ENCODE measurements at regions not wholly inside any gene's neighbourhood (a gene's known extent, or its start where the extent isn't known, plus 50 kb on each side); places are given as distances from the start of the nearest gene placed in this dataset.

- peak overlapping the region; percentile 46 for H3K27ac ChIP-seq (ENCODE audit: low read length)
- peak; percentile 89 to 94 for ATAC-seq
These were observed 60.8 kb upstream of the MEOX2 start for GRCh38 chr7:15747301-15747700.

GRCh38 chr7:15743926-15744480, 57.5 kb upstream of the MEOX2 start:
- WGBS, result 53% methylated on average over 3 of the region's 3 CpGs
- Histone ChIP-seq H3K9me3 (ENCODE audit: control insufficient read depth, low read length) (no peaks in the 10 kb centered on the region), H3K27me3 (ENCODE audit: control insufficient read depth, insufficient read depth) (no peaks in the 10 kb centered on the region), H3K4me1 (ENCODE audit: control insufficient read depth, insufficient read depth, low read length) (peaks cover 2% of the 10 kb centered on the region), H3K4me3 (ENCODE audit: low read length) (no peak overlapping the region), H3K27ac (ENCODE audit: low read length) (no peak overlapping the region)
- intact Hi-C loops (cut with DNase I), result no loop called here
- no peak for DNase-seq
- no peak for ATAC-seq

More at GRCh38 chr7:15747301-15747700, 60.8 kb upstream of the MEOX2 start:
- Histone ChIP-seq H3K4me3 (ENCODE audit: low read length) (no peak overlapping the region), H3K9me3 (ENCODE audit: control insufficient read depth, low read length) (no peaks in the 10 kb centered on the region), H3K27me3 (ENCODE audit: control insufficient read depth, insufficient read depth) (no peaks in the 10 kb centered on the region), H3K4me1 (ENCODE audit: control insufficient read depth, insufficient read depth, low read length) (peaks cover 2% of the 10 kb centered on the region)
- WGBS, result 32% methylated on average over 2 of the region's 2 CpGs
- DNase-seq, result peak in 2 of 3 donors; percentile 22 to 63
- intact Hi-C loops (cut with DNase I), result no loop called here

GRCh38 chr7:15737601-15738000, 51.1 kb upstream of the MEOX2 start:
- DNase-seq, result no peak
- Histone ChIP-seq H3K27me3 (ENCODE audit: control insufficient read depth, insufficient read depth) (no peaks in the 10 kb centered on the region), H3K4me3 (ENCODE audit: low read length) (no peak overlapping the region), H3K27ac (ENCODE audit: low read length) (no peak overlapping the region), H3K4me1 (ENCODE audit: control insufficient read depth, insufficient read depth, low read length) (no peaks in the 10 kb centered on the region), H3K9me3 (ENCODE audit: control insufficient read depth, low read length) (no peaks in the 10 kb centered on the region)
- no peak for ATAC-seq
- intact Hi-C loops (cut with DNase I), result no loop called here
- 46% methylated on average over 2 of the region's 2 CpGs for WGBS

All from right cardiac atrium (tissue), 5 donors.